GM23338 (cell line): ENCODE measurements at regions not wholly inside any gene's neighbourhood (a gene's known extent, or its start where the extent isn't known, plus 50 kb on each side); places are given as distances from the start of the nearest gene placed in this dataset.

Experiments
- ATAC-seq: fragments of 200-7000 bp; cut with Tn5 transposase; 3 replicates; pipeline ENCODE4 v1.9.1; 2020
- DNase-seq: peaks from one replicate; pipeline ENCODE4 v3.0.0-alpha.2; 2015; ENCODE audit warnings: low spot score
- H2AFZ ChIP-seq: fragments of 200-600 bp; sonication (generic); 2 replicates; pipeline ENCODE4 v1.8.0; 2016; ENCODE audit warnings: antibody characterized with exemption, mild to moderate bottlenecking, moderate library complexity
- H3F3A ChIP-seq: fragments of 200-600 bp; sonication (generic); replicated peaks from 2 replicates; pipeline ENCODE4 v1.8.0; 2017; ENCODE audit warnings: antibody characterized with exemption, mixed run types, low read depth
- H3K27ac ChIP-seq: fragments of 200-600 bp; sonication (generic); 2 replicates; pipeline ENCODE4 v1.6.1; 2016; ENCODE audit warnings: low read depth
- H3K27me3 ChIP-seq: fragments of 200-600 bp; sonication (generic); 2 replicates; pipeline ENCODE4 v1.8.0; 2016; ENCODE audit warnings: mild to moderate bottlenecking, mixed run types, moderate library complexity; ENCODE audit not compliant: insufficient read depth
- H3K36me3 ChIP-seq: fragments of 200-600 bp; sonication (generic); 2 replicates; pipeline ENCODE4 v1.8.0; 2016; ENCODE audit warnings: mild to moderate bottlenecking; ENCODE audit not compliant: insufficient read depth
- H3K4me1 ChIP-seq: fragments of 200-600 bp; sonication (generic); 2 replicates; pipeline ENCODE4 v1.8.0; 2016; ENCODE audit warnings: mild to moderate bottlenecking, moderate library complexity; ENCODE audit not compliant: insufficient read depth
- H3K4me2 ChIP-seq: fragments of 200-600 bp; sonication (generic); 2 replicates; pipeline ENCODE4 v1.7.1; 2017; ENCODE audit warnings: mixed run types
- H3K4me3 ChIP-seq: fragments of 200-600 bp; sonication (generic); 2 replicates; pipeline ENCODE4 v1.6.1; 2016; ENCODE audit warnings: mixed run types
- H3K79me2 ChIP-seq: fragments of 200-600 bp; sonication (generic); replicated peaks from 2 replicates; pipeline ENCODE4 v1.8.0; 2017; ENCODE audit warnings: mild to moderate bottlenecking; ENCODE audit not compliant: insufficient read depth
- H3K9me2 ChIP-seq: fragments of 200-600 bp; sonication (generic); 2 replicates; pipeline ENCODE4 v1.8.0; 2017; ENCODE audit not compliant: insufficient read depth
- H4K20me1 ChIP-seq: fragments of 200-600 bp; sonication (generic); replicated peaks from 2 replicates; pipeline ENCODE4 v1.8.0; 2017; ENCODE audit warnings: mild to moderate bottlenecking; ENCODE audit not compliant: insufficient read depth
- H3K27ac Mint-ChIP-seq: 2 replicates; pipeline ENCODE4 v1.8.0; 2020; ENCODE audit warnings: inconsistent platforms, mild to moderate bottlenecking, moderate library complexity, mixed read lengths
- H3K27me3 Mint-ChIP-seq: 3 replicates; pipeline ENCODE4 v1.8.0; 2022; ENCODE audit warnings: low read depth, mild to moderate bottlenecking, moderate library complexity, mixed read lengths, inconsistent platforms; ENCODE audit not compliant: insufficient read depth, poor library complexity
- H3K36me3 Mint-ChIP-seq: 3 replicates; pipeline ENCODE4 v1.8.0; 2021; ENCODE audit warnings: low read depth, mild to moderate bottlenecking, inconsistent platforms, moderate library complexity, mixed read lengths
- H3K4me1 Mint-ChIP-seq: 3 replicates; pipeline ENCODE4 v1.8.0; 2020; ENCODE audit warnings: mild to moderate bottlenecking, inconsistent platforms, mixed read lengths
- H3K4me3 Mint-ChIP-seq: 3 replicates; pipeline ENCODE4 v1.8.0; 2021; ENCODE audit warnings: moderate library complexity, mild to moderate bottlenecking, inconsistent platforms, mixed read lengths
- H3K9me3 Mint-ChIP-seq: 3 replicates; pipeline ENCODE4 v1.8.0; 2020; ENCODE audit warnings: moderate library complexity, mild to moderate bottlenecking, inconsistent platforms, mixed read lengths
- CREB1 ChIP-seq: fragments of 250-450 bp; sonication (Bioruptor Pico); IDR thresholded peaks from 2 replicates; pipeline ENCODE4 v1.5.0; 2020; ENCODE audit warnings: low read depth, mild to moderate bottlenecking, moderate library complexity
- JUNB ChIP-seq: IDR thresholded peaks from one replicate; pipeline ENCODE4 v1.6.1; 2016; ENCODE audit warnings: antibody characterized with exemption; ENCODE audit not compliant: unreplicated experiment
- POLR2AphosphoS5 ChIP-seq: IDR thresholded peaks from 2 replicates; pipeline ENCODE4 v1.6.1; 2016; ENCODE audit warnings: antibody characterized with exemption, low read depth
- REST ChIP-seq: IDR thresholded peaks from one replicate; pipeline ENCODE4 v1.6.1; 2018; ENCODE audit warnings: antibody characterized with exemption; ENCODE audit not compliant: unreplicated experiment
- ZNF114 ChIP-seq: fragments of 250-450 bp; sonication (Bioruptor Pico); IDR thresholded peaks from 2 replicates; pipeline ENCODE4 v1.5.0; 2020; ENCODE audit warnings: mild to moderate bottlenecking, moderate library complexity
- ZNF331 ChIP-seq: fragments of 250-450 bp; sonication (Bioruptor Pico); IDR thresholded peaks from 2 replicates; pipeline ENCODE4 v1.5.0; 2020; ENCODE audit warnings: low read depth, mild to moderate bottlenecking, moderate library complexity
- ZNF462 ChIP-seq: fragments of 250-450 bp; sonication (Bioruptor Pico); IDR thresholded peaks from 2 replicates; pipeline ENCODE4 v1.5.0; 2020; ENCODE audit warnings: mild to moderate bottlenecking, moderate library complexity

- TF ChIP-seq ZNF462 (no peak), POLR2AphosphoS5 (no peak)
These were observed 154.9 kb upstream of the ATP2B1 start (continued) for GRCh38 chr12:89863493-89863938.

- Histone ChIP-seq H4K20me1 (no peaks in the 10 kb centered on the region), H3K27ac (no peak overlapping the region; the same call in 1 of the 2 replicates), H3K4me3 (no peak overlapping the region), H3K36me3 (no peaks in the 10 kb centered on the region), H3K4me2 (no peak overlapping the region), H3K79me2 (no peaks in the 10 kb centered on the region), H3K9me2 (no peaks in the 10 kb centered on the region), H3K4me1 (peaks cover 10% of the 10 kb centered on the region), H3F3A (no peaks in the 10 kb centered on the region), H3K27me3 (peaks cover 42% of the 10 kb centered on the region), H2AFZ (no peak overlapping the region)
- Mint-ChIP-seq H3K9me3 (no peaks in the 10 kb centered on the region), H3K36me3 (no peaks in the 10 kb centered on the region), H3K27ac (no peak overlapping the region), H3K4me3 (no peak overlapping the region), H3K27me3 (peaks cover 40% of the 10 kb centered on the region), H3K4me1 (peaks cover 16% of the 10 kb centered on the region)
- no peak; the same call in 2 of the 3 replicates for ATAC-seq
- no peak for DNase-seq
- TF ChIP-seq ZNF331 (CRISPR knock-in tag), result no peak
- no peak for TF ChIP-seq REST
- TF ChIP-seq ZNF114 (CRISPR knock-in tag), result no peak
- TF ChIP-seq CREB1 (CRISPR knock-in tag), result no peak
- TF ChIP-seq JUNB, result no peak
- TF ChIP-seq POLR2AphosphoS5, result no peak
These were observed 154.1 kb upstream of the ATP2B1 start for GRCh38 chr12:89862511-89863445.
